Astrocyte (in vitro differentiated cells and primary cell): ENCODE measurements at regions not wholly inside any gene's neighbourhood (a gene's known extent, or its start where the extent isn't known, plus 50 kb on each side); places are given as distances from the start of the nearest gene placed in this dataset.

Experiments used
- EZH2 ChIP-seq: IDR thresholded peaks from 2 replicates; pipeline ENCODE4 v1.6.1; 2012; ENCODE audit warnings: mild to moderate bottlenecking, low read length, inconsistent platforms; ENCODE audit not compliant: insufficient read depth
- TF ChIP-seq, protein P1 (sequence below): IDR thresholded peaks from 2 replicates; pipeline ENCODE4 v1.5.1; 2011; ENCODE audit warnings: low read depth, mild to moderate bottlenecking, inconsistent platforms, low read length, moderate library complexity; ENCODE audit not compliant: insufficient read depth

GRCh38 chr16:6309271-6309670, 1023.4 kb upstream of the RBFOX1 start:
- TF ChIP-seq, protein P1, sequence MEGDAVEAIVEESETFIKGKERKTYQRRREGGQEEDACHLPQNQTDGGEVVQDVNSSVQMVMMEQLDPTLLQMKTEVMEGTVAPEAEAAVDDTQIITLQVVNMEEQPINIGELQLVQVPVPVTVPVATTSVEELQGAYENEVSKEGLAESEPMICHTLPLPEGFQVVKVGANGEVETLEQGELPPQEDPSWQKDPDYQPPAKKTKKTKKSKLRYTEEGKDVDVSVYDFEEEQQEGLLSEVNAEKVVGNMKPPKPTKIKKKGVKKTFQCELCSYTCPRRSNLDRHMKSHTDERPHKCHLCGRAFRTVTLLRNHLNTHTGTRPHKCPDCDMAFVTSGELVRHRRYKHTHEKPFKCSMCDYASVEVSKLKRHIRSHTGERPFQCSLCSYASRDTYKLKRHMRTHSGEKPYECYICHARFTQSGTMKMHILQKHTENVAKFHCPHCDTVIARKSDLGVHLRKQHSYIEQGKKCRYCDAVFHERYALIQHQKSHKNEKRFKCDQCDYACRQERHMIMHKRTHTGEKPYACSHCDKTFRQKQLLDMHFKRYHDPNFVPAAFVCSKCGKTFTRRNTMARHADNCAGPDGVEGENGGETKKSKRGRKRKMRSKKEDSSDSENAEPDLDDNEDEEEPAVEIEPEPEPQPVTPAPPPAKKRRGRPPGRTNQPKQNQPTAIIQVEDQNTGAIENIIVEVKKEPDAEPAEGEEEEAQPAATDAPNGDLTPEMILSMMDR = no peak
- TF ChIP-seq EZH2 = no peak
